GM23338 (cell line): ENCODE measurements at regions not wholly inside any gene's neighbourhood (a gene's known extent, or its start where the extent isn't known, plus 50 kb on each side); places are given as distances from the start of the nearest gene placed in this dataset.

Experiments
- ATAC-seq: fragments of 200-7000 bp; cut with Tn5 transposase; 3 replicates; pipeline ENCODE4 v1.9.1; 2020
- DNase-seq: peaks from one replicate; pipeline ENCODE4 v3.0.0-alpha.2; 2015; ENCODE audit warnings: low spot score
- H2AFZ ChIP-seq: fragments of 200-600 bp; sonication (generic); 2 replicates; pipeline ENCODE4 v1.8.0; 2016; ENCODE audit warnings: antibody characterized with exemption, mild to moderate bottlenecking, moderate library complexity
- H3F3A ChIP-seq: fragments of 200-600 bp; sonication (generic); replicated peaks from 2 replicates; pipeline ENCODE4 v1.8.0; 2017; ENCODE audit warnings: antibody characterized with exemption, mixed run types, low read depth
- H3K27ac ChIP-seq: fragments of 200-600 bp; sonication (generic); 2 replicates; pipeline ENCODE4 v1.6.1; 2016; ENCODE audit warnings: low read depth
- H3K27me3 ChIP-seq: fragments of 200-600 bp; sonication (generic); 2 replicates; pipeline ENCODE4 v1.8.0; 2016; ENCODE audit warnings: mild to moderate bottlenecking, mixed run types, moderate library complexity; ENCODE audit not compliant: insufficient read depth
- H3K36me3 ChIP-seq: fragments of 200-600 bp; sonication (generic); 2 replicates; pipeline ENCODE4 v1.8.0; 2016; ENCODE audit warnings: mild to moderate bottlenecking; ENCODE audit not compliant: insufficient read depth
- H3K4me1 ChIP-seq: fragments of 200-600 bp; sonication (generic); 2 replicates; pipeline ENCODE4 v1.8.0; 2016; ENCODE audit warnings: mild to moderate bottlenecking, moderate library complexity; ENCODE audit not compliant: insufficient read depth
- H3K4me2 ChIP-seq: fragments of 200-600 bp; sonication (generic); 2 replicates; pipeline ENCODE4 v1.7.1; 2017; ENCODE audit warnings: mixed run types
- H3K4me3 ChIP-seq: fragments of 200-600 bp; sonication (generic); 2 replicates; pipeline ENCODE4 v1.6.1; 2016; ENCODE audit warnings: mixed run types
- H3K79me2 ChIP-seq: fragments of 200-600 bp; sonication (generic); replicated peaks from 2 replicates; pipeline ENCODE4 v1.8.0; 2017; ENCODE audit warnings: mild to moderate bottlenecking; ENCODE audit not compliant: insufficient read depth
- H3K9me2 ChIP-seq: fragments of 200-600 bp; sonication (generic); 2 replicates; pipeline ENCODE4 v1.8.0; 2017; ENCODE audit not compliant: insufficient read depth
- H4K20me1 ChIP-seq: fragments of 200-600 bp; sonication (generic); replicated peaks from 2 replicates; pipeline ENCODE4 v1.8.0; 2017; ENCODE audit warnings: mild to moderate bottlenecking; ENCODE audit not compliant: insufficient read depth
- H3K27ac Mint-ChIP-seq: 2 replicates; pipeline ENCODE4 v1.8.0; 2020; ENCODE audit warnings: inconsistent platforms, mild to moderate bottlenecking, moderate library complexity, mixed read lengths
- H3K27me3 Mint-ChIP-seq: 3 replicates; pipeline ENCODE4 v1.8.0; 2022; ENCODE audit warnings: low read depth, mild to moderate bottlenecking, moderate library complexity, mixed read lengths, inconsistent platforms; ENCODE audit not compliant: insufficient read depth, poor library complexity
- H3K36me3 Mint-ChIP-seq: 3 replicates; pipeline ENCODE4 v1.8.0; 2021; ENCODE audit warnings: low read depth, mild to moderate bottlenecking, inconsistent platforms, moderate library complexity, mixed read lengths
- H3K4me1 Mint-ChIP-seq: 3 replicates; pipeline ENCODE4 v1.8.0; 2020; ENCODE audit warnings: mild to moderate bottlenecking, inconsistent platforms, mixed read lengths
- H3K4me3 Mint-ChIP-seq: 3 replicates; pipeline ENCODE4 v1.8.0; 2021; ENCODE audit warnings: moderate library complexity, mild to moderate bottlenecking, inconsistent platforms, mixed read lengths
- H3K9me3 Mint-ChIP-seq: 3 replicates; pipeline ENCODE4 v1.8.0; 2020; ENCODE audit warnings: moderate library complexity, mild to moderate bottlenecking, inconsistent platforms, mixed read lengths
- CREB1 ChIP-seq: fragments of 250-450 bp; sonication (Bioruptor Pico); IDR thresholded peaks from 2 replicates; pipeline ENCODE4 v1.5.0; 2020; ENCODE audit warnings: low read depth, mild to moderate bottlenecking, moderate library complexity
- EZH2phosphoT487 ChIP-seq: fragments of 200-600 bp; sonication (generic); IDR thresholded peaks from one replicate; pipeline ENCODE4 v1.8.1; 2018; ENCODE audit warnings: antibody characterized with exemption; ENCODE audit not compliant: unreplicated experiment
- JUNB ChIP-seq: IDR thresholded peaks from one replicate; pipeline ENCODE4 v1.6.1; 2016; ENCODE audit warnings: antibody characterized with exemption; ENCODE audit not compliant: unreplicated experiment
- NANOG ChIP-seq: IDR thresholded peaks from 2 replicates; pipeline ENCODE4 v1.6.1; 2016; ENCODE audit warnings: antibody characterized with exemption, borderline replicate concordance
- POLR2AphosphoS5 ChIP-seq: IDR thresholded peaks from 2 replicates; pipeline ENCODE4 v1.6.1; 2016; ENCODE audit warnings: antibody characterized with exemption, low read depth
- STAT1 ChIP-seq: IDR thresholded peaks from one replicate; pipeline ENCODE4 v1.6.1; 2016; ENCODE audit warnings: antibody characterized with exemption; ENCODE audit not compliant: unreplicated experiment
- TF ChIP-seq, protein P1 (sequence below): IDR thresholded peaks from 2 replicates; pipeline ENCODE4 v1.6.1; 2016; ENCODE audit warnings: antibody characterized with exemption
- TF ChIP-seq, protein P2 (sequence below), 2 experiments: fragments of 200-600 bp in 1 of 2; sonication (generic) in 1 of 2; conservative IDR thresholded peaks; 2 replicates each; pipeline versions ENCODE4 v1.5.1 to v1.6.1; 2016 to 2017; ENCODE audit warnings: antibody characterized with exemption in 2 of 2, low read depth in 2 of 2, mild to moderate bottlenecking in 2 of 2, moderate library complexity in 1 of 2
- TF ChIP-seq, protein P3 (sequence below): IDR thresholded peaks from one replicate; pipeline ENCODE4 v1.6.1; 2018; ENCODE audit warnings: antibody characterized with exemption; ENCODE audit not compliant: unreplicated experiment

DNA sequence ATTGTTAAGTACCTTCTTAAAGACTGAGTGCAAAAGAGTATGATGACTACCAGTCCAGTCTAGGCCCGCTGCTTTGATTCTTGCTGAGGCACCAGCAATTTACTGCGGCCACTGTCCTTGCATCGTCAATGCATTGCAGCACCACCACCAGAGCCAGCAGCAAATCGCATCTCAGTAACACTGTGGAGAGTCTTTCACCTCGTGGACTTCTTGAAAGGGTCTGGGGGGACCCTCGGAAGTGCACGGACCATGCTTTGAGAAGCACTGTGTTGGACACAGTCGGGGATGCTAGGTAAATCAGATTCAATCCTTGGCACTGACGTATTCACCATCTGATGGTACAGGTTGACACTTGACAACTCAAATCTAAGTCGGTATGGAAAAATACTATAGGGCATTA is 493.6 kb downstream of the RPS24 start (continued):
- TF ChIP-seq, protein P1, sequence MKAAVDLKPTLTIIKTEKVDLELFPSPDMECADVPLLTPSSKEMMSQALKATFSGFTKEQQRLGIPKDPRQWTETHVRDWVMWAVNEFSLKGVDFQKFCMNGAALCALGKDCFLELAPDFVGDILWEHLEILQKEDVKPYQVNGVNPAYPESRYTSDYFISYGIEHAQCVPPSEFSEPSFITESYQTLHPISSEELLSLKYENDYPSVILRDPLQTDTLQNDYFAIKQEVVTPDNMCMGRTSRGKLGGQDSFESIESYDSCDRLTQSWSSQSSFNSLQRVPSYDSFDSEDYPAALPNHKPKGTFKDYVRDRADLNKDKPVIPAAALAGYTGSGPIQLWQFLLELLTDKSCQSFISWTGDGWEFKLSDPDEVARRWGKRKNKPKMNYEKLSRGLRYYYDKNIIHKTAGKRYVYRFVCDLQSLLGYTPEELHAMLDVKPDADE, result no peak
- TF ChIP-seq, protein P2, sequence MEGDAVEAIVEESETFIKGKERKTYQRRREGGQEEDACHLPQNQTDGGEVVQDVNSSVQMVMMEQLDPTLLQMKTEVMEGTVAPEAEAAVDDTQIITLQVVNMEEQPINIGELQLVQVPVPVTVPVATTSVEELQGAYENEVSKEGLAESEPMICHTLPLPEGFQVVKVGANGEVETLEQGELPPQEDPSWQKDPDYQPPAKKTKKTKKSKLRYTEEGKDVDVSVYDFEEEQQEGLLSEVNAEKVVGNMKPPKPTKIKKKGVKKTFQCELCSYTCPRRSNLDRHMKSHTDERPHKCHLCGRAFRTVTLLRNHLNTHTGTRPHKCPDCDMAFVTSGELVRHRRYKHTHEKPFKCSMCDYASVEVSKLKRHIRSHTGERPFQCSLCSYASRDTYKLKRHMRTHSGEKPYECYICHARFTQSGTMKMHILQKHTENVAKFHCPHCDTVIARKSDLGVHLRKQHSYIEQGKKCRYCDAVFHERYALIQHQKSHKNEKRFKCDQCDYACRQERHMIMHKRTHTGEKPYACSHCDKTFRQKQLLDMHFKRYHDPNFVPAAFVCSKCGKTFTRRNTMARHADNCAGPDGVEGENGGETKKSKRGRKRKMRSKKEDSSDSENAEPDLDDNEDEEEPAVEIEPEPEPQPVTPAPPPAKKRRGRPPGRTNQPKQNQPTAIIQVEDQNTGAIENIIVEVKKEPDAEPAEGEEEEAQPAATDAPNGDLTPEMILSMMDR (conservative IDR thresholded peaks at IDR 0.05; ENCODE audit: low read depth in 2 of 2), result no peak
- TF ChIP-seq, protein P3, sequence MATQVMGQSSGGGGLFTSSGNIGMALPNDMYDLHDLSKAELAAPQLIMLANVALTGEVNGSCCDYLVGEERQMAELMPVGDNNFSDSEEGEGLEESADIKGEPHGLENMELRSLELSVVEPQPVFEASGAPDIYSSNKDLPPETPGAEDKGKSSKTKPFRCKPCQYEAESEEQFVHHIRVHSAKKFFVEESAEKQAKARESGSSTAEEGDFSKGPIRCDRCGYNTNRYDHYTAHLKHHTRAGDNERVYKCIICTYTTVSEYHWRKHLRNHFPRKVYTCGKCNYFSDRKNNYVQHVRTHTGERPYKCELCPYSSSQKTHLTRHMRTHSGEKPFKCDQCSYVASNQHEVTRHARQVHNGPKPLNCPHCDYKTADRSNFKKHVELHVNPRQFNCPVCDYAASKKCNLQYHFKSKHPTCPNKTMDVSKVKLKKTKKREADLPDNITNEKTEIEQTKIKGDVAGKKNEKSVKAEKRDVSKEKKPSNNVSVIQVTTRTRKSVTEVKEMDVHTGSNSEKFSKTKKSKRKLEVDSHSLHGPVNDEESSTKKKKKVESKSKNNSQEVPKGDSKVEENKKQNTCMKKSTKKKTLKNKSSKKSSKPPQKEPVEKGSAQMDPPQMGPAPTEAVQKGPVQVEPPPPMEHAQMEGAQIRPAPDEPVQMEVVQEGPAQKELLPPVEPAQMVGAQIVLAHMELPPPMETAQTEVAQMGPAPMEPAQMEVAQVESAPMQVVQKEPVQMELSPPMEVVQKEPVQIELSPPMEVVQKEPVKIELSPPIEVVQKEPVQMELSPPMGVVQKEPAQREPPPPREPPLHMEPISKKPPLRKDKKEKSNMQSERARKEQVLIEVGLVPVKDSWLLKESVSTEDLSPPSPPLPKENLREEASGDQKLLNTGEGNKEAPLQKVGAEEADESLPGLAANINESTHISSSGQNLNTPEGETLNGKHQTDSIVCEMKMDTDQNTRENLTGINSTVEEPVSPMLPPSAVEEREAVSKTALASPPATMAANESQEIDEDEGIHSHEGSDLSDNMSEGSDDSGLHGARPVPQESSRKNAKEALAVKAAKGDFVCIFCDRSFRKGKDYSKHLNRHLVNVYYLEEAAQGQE, result no peak
- TF ChIP-seq NANOG (no peak), POLR2AphosphoS5 (no peak), EZH2phosphoT487 (no peak)

DNA sequence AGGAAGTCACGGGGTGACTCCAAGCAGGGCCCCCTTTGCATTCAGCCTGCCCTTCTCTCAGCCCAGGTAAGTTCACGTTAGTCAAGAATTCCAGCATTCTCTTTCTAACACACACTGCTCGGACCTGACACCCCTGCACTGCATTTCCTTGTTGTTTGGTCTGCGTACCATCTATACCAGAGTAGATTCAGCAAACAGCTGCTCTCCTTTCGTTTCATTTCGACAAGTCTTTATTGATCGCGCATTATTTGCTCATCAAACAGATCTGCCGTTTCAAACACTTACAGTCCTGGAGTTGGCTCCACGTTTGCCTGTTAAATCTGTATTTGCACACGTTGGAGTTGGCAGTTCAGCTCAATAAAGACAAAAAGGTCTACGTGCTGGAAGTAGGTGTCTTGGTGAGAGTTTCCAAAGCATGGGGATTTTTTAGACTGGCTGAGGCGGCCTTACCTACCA is 495.1 kb downstream of the RPS24 start:
- no peaks in the 10 kb centered on the region for H4K20me1 ChIP-seq
- no peak overlapping the region for H3K4me3 ChIP-seq
- no peaks in the 10 kb centered on the region for H3K27me3 Mint-ChIP-seq
- DNase-seq (no peak), ATAC-seq (no peak; the same call in 2 of the 3 replicates)
- peaks cover 8% of the 10 kb centered on the region; the same call in 1 of the 3 replicates for H3K36me3 Mint-ChIP-seq
- H3F3A ChIP-seq, result no peaks in the 10 kb centered on the region
- H3K36me3 ChIP-seq, result no peaks in the 10 kb centered on the region
- H3K27ac ChIP-seq, result no peak overlapping the region
- H3K4me2 ChIP-seq, result 0 out of 2 replicates have a peak overlapping the region, but pooled peaks have one; percentile 38
- H3K9me3 Mint-ChIP-seq, result peaks cover 9% of the 10 kb centered on the region
- no peaks in the 10 kb centered on the region for H3K27me3 ChIP-seq
- peaks cover 14% of the 10 kb centered on the region for H3K4me1 Mint-ChIP-seq
- H2AFZ ChIP-seq, result peak overlapping the region; percentile 92; the same call in 1 of the 2 replicates
- peak overlapping the region; percentile 52; the same call in 1 of the 2 replicates for H3K27ac Mint-ChIP-seq
- H3K79me2 ChIP-seq, result no peaks in the 10 kb centered on the region
- no peak overlapping the region for H3K4me3 Mint-ChIP-seq
- peaks cover 8% of the 10 kb centered on the region for H3K4me1 ChIP-seq
- H3K9me2 ChIP-seq, result peaks cover 6% of the 10 kb centered on the region; the same call in 1 of the 2 replicates
- TF ChIP-seq CREB1 (CRISPR knock-in tag), result no peak
- TF ChIP-seq, protein P3, result no peak
- TF ChIP-seq, protein P2 (conservative IDR thresholded peaks at IDR 0.05; ENCODE audit: low read depth in 2 of 2), result no peak
- no peak for TF ChIP-seq STAT1
- TF ChIP-seq, protein P1, result no peak
- no peak for TF ChIP-seq JUNB
- no peak for TF ChIP-seq NANOG
